HEK293T (cell line): ENCODE measurements at regions not wholly inside any gene's neighbourhood (a gene's known extent, or its start where the extent isn't known, plus 50 kb on each side); places are given as distances from the start of the nearest gene placed in this dataset.

Experiments used
- CTCF ChIA-PET: fragments of 350-600 bp; formaldehyde crosslinking; extraction: SDS; loops from one replicate; lab custom pipeline; 2021; ENCODE audit warnings: antibody characterized with exemption, inconsistent platforms; lab: Yijun Ruan, JAX
- POLR2A ChIA-PET: fragments of 350-600 bp; formaldehyde crosslinking; extraction: SDS; loops from one replicate; lab custom pipeline; 2020; ENCODE audit warnings: antibody characterized with exemption, inconsistent platforms; lab: Yijun Ruan, JAX
- DNase-seq: peaks from one replicate; pipeline ENCODE4 v3.0.0; 2012; ENCODE audit warnings: mixed read lengths; ENCODE audit errors: extremely low spot score
- ARNT ChIP-seq: fragments of 450-650 bp; IDR thresholded peaks from 2 replicates; pipeline ENCODE4 v1.6.1; 2017; ENCODE audit warnings: mild to moderate bottlenecking
- BHLHE40 ChIP-seq: fragments of 450-650 bp; IDR thresholded peaks from 2 replicates; pipeline ENCODE4 v1.6.1; 2016; ENCODE audit warnings: mild to moderate bottlenecking, moderate library complexity, borderline replicate concordance
- CTBP1 ChIP-seq: fragments of 450-650 bp; IDR thresholded peaks from 2 replicates; pipeline ENCODE4 v1.6.1; 2016; ENCODE audit warnings: borderline replicate concordance
- ELF4 ChIP-seq: fragments of 450-650 bp; IDR thresholded peaks from 2 replicates; pipeline ENCODE4 v1.6.1; 2017; ENCODE audit warnings: antibody characterized with exemption
- FOXA1 ChIP-seq: fragments of 450-650 bp; IDR thresholded peaks from 2 replicates; pipeline ENCODE4 v1.6.1; 2016; ENCODE audit warnings: mild to moderate bottlenecking
- FOXK2 ChIP-seq: fragments of 450-650 bp; IDR thresholded peaks from 2 replicates; pipeline ENCODE4 v1.6.1; 2016; ENCODE audit warnings: mild to moderate bottlenecking
- FOXM1 ChIP-seq: fragments of 450-650 bp; IDR thresholded peaks from 2 replicates; pipeline ENCODE4 v1.6.1; 2017; ENCODE audit warnings: mild to moderate bottlenecking, borderline replicate concordance
- HDGF ChIP-seq: fragments of 450-650 bp; IDR thresholded peaks from 2 replicates; pipeline ENCODE4 v1.6.1; 2017; ENCODE audit warnings: antibody characterized with exemption, borderline replicate concordance
- L3MBTL2 ChIP-seq: fragments of 450-650 bp; conservative IDR thresholded peaks from 2 replicates; pipeline ENCODE4 v1.6.1; 2016; ENCODE audit warnings: mild to moderate bottlenecking
- LEF1 ChIP-seq: fragments of 450-650 bp; IDR thresholded peaks from 2 replicates; pipeline ENCODE4 v1.6.1; 2017; ENCODE audit warnings: mild to moderate bottlenecking, borderline replicate concordance
- NFRKB ChIP-seq: fragments of 450-650 bp; IDR thresholded peaks from 2 replicates; pipeline ENCODE4 v1.6.1; 2016; ENCODE audit warnings: mild to moderate bottlenecking, moderate library complexity
- SP1 ChIP-seq: fragments of 450-650 bp; IDR thresholded peaks from 2 replicates; pipeline ENCODE4 v1.6.1; 2017
- SUZ12 ChIP-seq: fragments of 450-650 bp; IDR thresholded peaks from 2 replicates; pipeline ENCODE4 v1.6.1; 2016; ENCODE audit warnings: mild to moderate bottlenecking
- TARDBP ChIP-seq: fragments of 450-650 bp; IDR thresholded peaks from 2 replicates; pipeline ENCODE4 v1.6.1; 2016
- ZNF384 ChIP-seq: fragments of 450-650 bp; IDR thresholded peaks from 2 replicates; pipeline ENCODE4 v1.6.1; 2016
- TF ChIP-seq, protein P1 (sequence below): fragments of 450-650 bp; IDR thresholded peaks from 2 replicates; pipeline ENCODE4 v1.6.1; 2016

DNA sequence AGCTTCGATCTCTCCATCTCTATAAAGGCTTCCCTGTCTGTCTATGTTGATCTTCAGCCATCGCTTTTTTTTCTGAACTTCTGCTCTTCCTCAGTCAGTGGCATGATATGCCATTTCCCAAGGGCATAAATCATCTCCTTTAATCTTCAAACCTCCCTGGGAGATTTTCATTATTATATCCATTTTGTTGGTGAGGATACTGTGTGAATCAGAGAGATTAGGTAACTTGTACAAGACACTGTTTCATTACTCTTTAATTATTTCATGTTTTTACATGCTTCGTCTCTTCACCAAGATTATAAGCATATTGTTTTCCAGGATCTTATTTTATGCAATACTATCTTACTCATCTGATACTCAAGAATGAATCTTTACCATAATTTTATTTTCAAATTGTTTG, 124.8 kb upstream of the ATP11B start:
- ChIA-PET CTCF (no interaction called here), POLR2A (no interaction called here)
- TF ChIP-seq ARNT (no peak), CTBP1 (no peak), SUZ12 (no peak), FOXM1 (no peak), L3MBTL2 (no peak), ZNF384 (no peak), NFRKB (no peak), LEF1 (no peak), FOXK2 (no peak), FOXA1 (no peak), HDGF (no peak), ELF4 (no peak), SP1 (no peak), BHLHE40 (no peak), TARDBP (no peak)
- no peak for DNase-seq

DNA sequence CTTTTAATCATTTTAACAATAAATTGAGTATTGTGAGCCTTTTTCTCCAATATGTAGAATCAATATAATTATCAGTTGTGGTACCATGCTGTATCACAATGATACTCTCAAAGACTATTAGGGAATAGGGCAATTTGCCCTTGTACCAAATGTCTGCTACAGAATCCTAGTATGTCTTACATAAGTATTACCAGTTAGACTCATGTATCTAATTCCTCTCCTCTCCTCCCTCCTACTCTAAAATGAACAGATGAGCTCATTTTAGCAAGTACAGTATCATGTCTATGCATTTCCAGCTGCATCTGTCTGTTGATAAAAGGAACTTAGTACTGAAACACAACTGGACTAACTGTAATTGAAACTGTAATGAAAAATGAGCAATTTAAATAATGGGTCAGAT, 124.3 kb upstream of the ATP11B start:
- POLR2A ChIA-PET: no interaction called here
- TF ChIP-seq SUZ12 (no peak), CTBP1 (no peak), HDGF (no peak), BHLHE40 (no peak), FOXA1 (no peak)
- CTCF ChIA-PET: no interaction called here
- DNase-seq: no peak

DNA sequence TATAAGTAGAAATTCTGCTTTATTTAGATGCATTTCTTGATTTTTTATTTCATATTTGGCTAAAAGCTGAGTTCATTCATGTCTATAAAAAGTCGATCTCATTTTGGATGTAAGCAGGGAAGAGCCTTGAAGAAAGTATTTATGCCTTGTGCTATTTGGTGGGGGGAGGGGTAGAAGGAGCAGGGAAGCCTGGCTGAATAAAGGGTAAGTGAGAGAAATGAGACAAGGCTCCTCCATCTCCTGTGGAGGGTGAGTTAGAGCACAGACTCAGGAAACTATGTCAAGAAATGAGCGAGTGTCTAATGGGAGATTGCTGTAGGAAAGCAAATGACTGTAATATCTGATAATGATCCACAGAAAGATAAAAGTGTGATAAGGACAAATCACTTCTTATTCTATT, 121.8 kb upstream of the ATP11B start:
- ChIA-PET CTCF (no interaction called here), POLR2A (no interaction called here)
- TF ChIP-seq CTBP1: no peak
- no peak for TF ChIP-seq FOXA1
- TF ChIP-seq HDGF: no peak
- TF ChIP-seq NFRKB: no peak
- no peak for TF ChIP-seq TARDBP
- no peak for TF ChIP-seq ZNF384
- TF ChIP-seq ELF4: no peak
- TF ChIP-seq LEF1: no peak
- TF ChIP-seq SP1: no peak
- no peak for TF ChIP-seq L3MBTL2
- TF ChIP-seq, protein P1, sequence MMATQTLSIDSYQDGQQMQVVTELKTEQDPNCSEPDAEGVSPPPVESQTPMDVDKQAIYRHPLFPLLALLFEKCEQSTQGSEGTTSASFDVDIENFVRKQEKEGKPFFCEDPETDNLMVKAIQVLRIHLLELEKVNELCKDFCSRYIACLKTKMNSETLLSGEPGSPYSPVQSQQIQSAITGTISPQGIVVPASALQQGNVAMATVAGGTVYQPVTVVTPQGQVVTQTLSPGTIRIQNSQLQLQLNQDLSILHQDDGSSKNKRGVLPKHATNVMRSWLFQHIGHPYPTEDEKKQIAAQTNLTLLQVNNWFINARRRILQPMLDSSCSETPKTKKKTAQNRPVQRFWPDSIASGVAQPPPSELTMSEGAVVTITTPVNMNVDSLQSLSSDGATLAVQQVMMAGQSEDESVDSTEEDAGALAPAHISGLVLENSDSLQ: no peak
- DNase-seq: no peak

DNA sequence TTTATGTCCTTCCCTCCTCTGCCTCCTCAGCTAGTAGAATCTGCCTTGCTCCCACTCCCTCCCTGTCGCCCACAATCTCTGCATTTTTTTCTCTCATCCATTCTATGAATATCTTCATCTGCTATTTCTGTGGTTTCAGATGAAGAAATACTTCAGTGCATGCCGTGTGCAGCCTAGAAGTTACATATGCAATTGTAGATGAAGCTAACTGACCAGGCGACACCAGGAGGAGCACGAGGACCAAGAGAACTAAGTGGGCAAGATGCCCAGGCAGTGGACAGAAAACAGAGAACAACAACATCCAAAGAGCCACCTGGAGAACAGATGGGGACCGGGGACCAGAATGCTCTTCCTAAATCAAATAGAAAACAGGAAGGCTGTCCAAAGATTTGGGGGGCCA, 121.4 kb upstream of the ATP11B start:
- ChIA-PET CTCF (no interaction called here), POLR2A (no interaction called here)
- TF ChIP-seq ZNF384: no peak
- TF ChIP-seq L3MBTL2: no peak
- TF ChIP-seq FOXA1: no peak
- TF ChIP-seq ARNT: no peak
- TF ChIP-seq, protein P1: no peak
- TF ChIP-seq SUZ12: no peak
- no peak for TF ChIP-seq FOXM1
- TF ChIP-seq FOXK2: no peak
- TF ChIP-seq HDGF: no peak
- no peak for TF ChIP-seq SP1
- no peak for TF ChIP-seq LEF1
- TF ChIP-seq TARDBP: no peak
- TF ChIP-seq ELF4: no peak
- TF ChIP-seq CTBP1: no peak
- no peak for TF ChIP-seq NFRKB
- no peak for TF ChIP-seq BHLHE40
- DNase-seq: no peak

DNA sequence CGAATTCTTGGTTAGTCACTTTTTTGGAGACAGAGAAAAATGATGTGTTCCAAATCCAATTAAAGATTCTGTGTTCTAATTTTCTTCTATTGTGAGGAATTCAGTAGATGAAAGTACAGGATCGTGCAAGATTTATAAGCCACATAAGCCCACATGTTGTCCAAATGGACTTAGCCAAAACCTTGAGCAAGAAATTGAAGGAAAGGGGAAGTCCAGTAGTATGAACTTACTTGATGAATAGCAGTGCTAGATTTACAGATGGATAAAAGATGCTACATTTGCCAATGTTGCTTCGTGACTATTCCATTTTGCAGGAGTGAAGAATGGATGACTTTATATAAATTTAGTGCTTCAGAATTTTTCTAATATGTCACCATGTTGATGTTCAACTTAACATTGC, 120.0 kb upstream of the ATP11B start:
- ChIA-PET POLR2A (no interaction called here), CTCF (no interaction called here)
- DNase-seq: no peak
- TF ChIP-seq LEF1 (no peak), BHLHE40 (no peak), ARNT (no peak), CTBP1 (no peak), ZNF384 (no peak), TARDBP (no peak), HDGF (no peak), SUZ12 (no peak), ELF4 (no peak), NFRKB (no peak), FOXM1 (no peak), FOXK2 (no peak), L3MBTL2 (no peak), FOXA1 (no peak)

DNA sequence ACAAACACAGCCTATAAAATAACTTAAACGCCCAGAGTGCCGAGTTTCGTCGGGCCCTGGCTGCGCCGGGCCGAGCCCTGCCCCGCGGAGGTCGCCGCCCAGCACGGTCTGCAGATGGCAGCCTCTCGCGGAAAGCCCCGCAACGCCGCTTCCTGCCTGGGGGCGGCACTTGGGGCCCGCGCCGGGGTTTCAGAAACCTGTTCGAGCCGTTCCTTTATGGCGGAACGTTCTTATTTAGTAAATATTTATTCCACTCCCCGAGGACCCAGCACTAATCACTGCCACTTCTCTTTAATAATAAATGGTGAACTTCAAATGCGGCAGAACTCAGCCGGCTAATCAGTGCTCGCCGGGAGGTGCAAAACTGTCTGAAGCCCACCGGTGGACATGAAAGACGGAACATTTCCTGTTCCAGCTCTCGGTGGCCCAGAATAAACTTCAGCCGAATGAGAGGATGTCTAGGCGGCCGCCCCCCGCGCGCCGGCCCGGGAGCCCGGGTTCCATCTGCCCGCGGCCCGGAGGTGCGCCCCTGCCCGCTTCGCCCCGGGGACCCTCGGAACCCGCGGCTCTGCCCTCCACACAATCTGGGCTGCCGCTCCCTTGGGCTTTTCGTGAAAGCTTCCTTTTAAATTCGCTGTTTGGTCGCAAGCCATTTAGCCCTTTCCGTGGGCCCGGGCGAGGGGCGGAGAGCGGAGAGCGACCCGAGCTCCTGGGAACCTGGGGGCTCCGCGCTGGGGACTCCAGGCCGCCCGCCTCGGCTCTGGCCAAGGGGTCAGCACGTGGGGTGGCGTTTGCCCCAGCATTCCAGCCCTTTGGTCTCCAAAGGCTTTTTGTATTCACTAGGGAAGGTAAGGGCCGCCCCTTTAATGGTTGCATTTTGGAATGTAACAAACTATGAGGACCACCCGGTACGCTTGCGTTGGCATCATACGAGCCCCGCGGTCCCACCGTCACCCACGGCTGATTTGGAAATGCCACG, 110.8 kb upstream of the ATP11B start:
- peak; percentile 29; the same call in 1 of the 2 replicates for TF ChIP-seq L3MBTL2
- TF ChIP-seq FOXA1: no peak
- CTCF ChIA-PET: interaction anchor here (1.0 kb wide), 1 partner anchor 981 kb away, joined by 4 read pairs; no protein-coding TSS in a partner anchor
- POLR2A ChIA-PET: no interaction called here

DNA sequence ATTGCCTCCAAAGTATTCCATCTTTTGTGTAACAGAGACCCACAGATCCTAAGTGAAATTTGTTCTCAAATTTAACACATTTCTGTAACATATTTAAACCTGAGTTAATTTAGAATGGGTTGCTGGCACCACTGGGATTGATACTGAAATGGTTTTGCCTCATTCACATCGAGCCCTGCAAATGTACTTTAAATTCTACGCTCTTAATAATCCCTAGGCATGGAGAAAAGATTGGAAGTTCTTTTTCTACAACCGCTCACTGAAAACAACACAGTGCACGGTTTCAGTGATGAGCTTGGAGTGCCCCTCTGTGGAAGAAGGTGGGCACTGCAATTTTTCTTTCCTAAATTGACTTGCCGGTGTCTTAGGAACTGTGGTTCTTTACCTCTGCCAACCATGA, 109.9 kb upstream of the ATP11B start:
- peak; percentile 63 for DNase-seq
- TF ChIP-seq SUZ12 (no peak), CTBP1 (no peak), HDGF (no peak), NFRKB (no peak), LEF1 (no peak), FOXM1 (no peak), BHLHE40 (no peak), FOXK2 (no peak)
- ChIA-PET POLR2A (no interaction called here), CTCF (interaction anchor here (0.8 to 1.0 kb wide), 3 partner anchors 24 to 981 kb away, joined by 4 read pairs; no protein-coding TSS in a partner anchor)

More for the DNA sequence above, 110.8 kb upstream of the ATP11B start:
- DNase-seq: peak; percentile 58
